ENCODE measurements at regions not wholly inside any gene's neighbourhood (a gene's known extent, or its start where the extent isn't known, plus 50 kb on each side); places are given as distances from the start of the nearest gene placed in this dataset.

DNA sequence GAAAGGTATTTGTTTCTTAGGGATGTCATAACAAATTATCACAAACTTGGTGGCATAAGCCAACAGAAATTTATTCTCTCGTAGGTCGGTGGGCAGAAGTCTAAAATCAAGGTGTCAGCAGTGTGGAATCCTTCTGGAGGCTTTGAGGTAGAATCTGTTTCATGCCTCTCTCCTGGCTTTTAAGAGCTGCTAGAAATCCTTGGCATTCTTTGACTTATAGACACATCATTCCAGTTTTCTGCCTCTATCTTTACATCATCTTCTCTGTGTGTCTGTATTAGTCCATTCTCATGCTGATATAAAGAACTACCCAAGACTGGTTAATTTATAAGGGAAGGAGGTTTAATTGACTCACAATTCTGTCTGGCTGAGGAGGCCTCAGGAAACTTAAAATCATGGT lies 488.1 kb upstream of the PAPPA start:
- TF ChIP-seq, protein P1, sequence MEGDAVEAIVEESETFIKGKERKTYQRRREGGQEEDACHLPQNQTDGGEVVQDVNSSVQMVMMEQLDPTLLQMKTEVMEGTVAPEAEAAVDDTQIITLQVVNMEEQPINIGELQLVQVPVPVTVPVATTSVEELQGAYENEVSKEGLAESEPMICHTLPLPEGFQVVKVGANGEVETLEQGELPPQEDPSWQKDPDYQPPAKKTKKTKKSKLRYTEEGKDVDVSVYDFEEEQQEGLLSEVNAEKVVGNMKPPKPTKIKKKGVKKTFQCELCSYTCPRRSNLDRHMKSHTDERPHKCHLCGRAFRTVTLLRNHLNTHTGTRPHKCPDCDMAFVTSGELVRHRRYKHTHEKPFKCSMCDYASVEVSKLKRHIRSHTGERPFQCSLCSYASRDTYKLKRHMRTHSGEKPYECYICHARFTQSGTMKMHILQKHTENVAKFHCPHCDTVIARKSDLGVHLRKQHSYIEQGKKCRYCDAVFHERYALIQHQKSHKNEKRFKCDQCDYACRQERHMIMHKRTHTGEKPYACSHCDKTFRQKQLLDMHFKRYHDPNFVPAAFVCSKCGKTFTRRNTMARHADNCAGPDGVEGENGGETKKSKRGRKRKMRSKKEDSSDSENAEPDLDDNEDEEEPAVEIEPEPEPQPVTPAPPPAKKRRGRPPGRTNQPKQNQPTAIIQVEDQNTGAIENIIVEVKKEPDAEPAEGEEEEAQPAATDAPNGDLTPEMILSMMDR (conservative IDR thresholded peaks at IDR 0.05 in 1 of 2, IDR thresholded peaks at IDR 0.05 in 1 of 2; ENCODE audit: extremely low read depth in 1 of 2, insufficient read depth in 1 of 2, low read depth in 1 of 2, low read length in 2 of 2): no peak
- no peak for TF ChIP-seq EZH2 (IDR thresholded peaks at IDR 0.05; ENCODE audit: borderline replicate concordance, low read length)

Data from mammary epithelial cell (primary cell).